ENCODE measurements at regions not wholly inside any gene's neighbourhood (a gene's known extent, or its start where the extent isn't known, plus 50 kb on each side); places are given as distances from the start of the nearest gene placed in this dataset.

- no peak for TF ChIP-seq CTCF (IDR thresholded peaks at IDR 0.05; ENCODE audit: poor library complexity, severe bottlenecking)
- no peak for TF ChIP-seq RAD21 (conservative IDR thresholded peaks at IDR 0.05)
- TF ChIP-seq EP300 (conservative IDR thresholded peaks at IDR 0.05; ENCODE audit: poor library complexity, severe bottlenecking): no peak
- no peak overlapping the region for H3K9ac ChIP-seq (ENCODE audit: low read length)
- H3K9me3 ChIP-seq (ENCODE audit: low read length): no peaks in the 10 kb centered on the region
- no peaks in the 10 kb centered on the region for H3K27me3 ChIP-seq (ENCODE audit: insufficient read depth, low read depth, low read length)
- no peaks in the 10 kb centered on the region for H3K36me3 ChIP-seq (ENCODE audit: insufficient read depth, low read length)
- H2AFZ ChIP-seq (ENCODE audit: low read depth, low read length): no peak overlapping the region
- H3K79me2 ChIP-seq (replicated peaks; ENCODE audit: insufficient read depth, low read length): no peaks in the 10 kb centered on the region
- no peak overlapping the region for H3K27ac ChIP-seq (ENCODE audit: low read length)
- no peaks in the 10 kb centered on the region for H3K9me2 ChIP-seq (ENCODE audit: insufficient read depth, low read length)
- no peaks in the 10 kb centered on the region for H4K20me1 ChIP-seq (ENCODE audit: insufficient read depth)
- no peak overlapping the region for H3K4me3 ChIP-seq (ENCODE audit: low read length)
- no peak overlapping the region for H3K4me2 ChIP-seq (ENCODE audit: low read length)
- no peaks in the 10 kb centered on the region for H3F3A ChIP-seq (ENCODE audit: insufficient read depth, low read length, poor library complexity, severe bottlenecking)
These were observed 77.3 kb upstream of the MYCN start for GRCh38 chr2:15863089-15863488.

GRCh38 chr2:15863494-15864175 lies 76.7 kb upstream of the MYCN start:
- H3K27ac ChIP-seq (ENCODE audit: low read length): no peak overlapping the region
- H2AFZ ChIP-seq (ENCODE audit: low read depth, low read length): no peak overlapping the region
- H3K27me3 ChIP-seq (ENCODE audit: insufficient read depth, low read depth, low read length): no peaks in the 10 kb centered on the region
- H3K9ac ChIP-seq (ENCODE audit: low read length): no peak overlapping the region
- H4K20me1 ChIP-seq (ENCODE audit: insufficient read depth): no peaks in the 10 kb centered on the region
- TF ChIP-seq, protein P1, sequence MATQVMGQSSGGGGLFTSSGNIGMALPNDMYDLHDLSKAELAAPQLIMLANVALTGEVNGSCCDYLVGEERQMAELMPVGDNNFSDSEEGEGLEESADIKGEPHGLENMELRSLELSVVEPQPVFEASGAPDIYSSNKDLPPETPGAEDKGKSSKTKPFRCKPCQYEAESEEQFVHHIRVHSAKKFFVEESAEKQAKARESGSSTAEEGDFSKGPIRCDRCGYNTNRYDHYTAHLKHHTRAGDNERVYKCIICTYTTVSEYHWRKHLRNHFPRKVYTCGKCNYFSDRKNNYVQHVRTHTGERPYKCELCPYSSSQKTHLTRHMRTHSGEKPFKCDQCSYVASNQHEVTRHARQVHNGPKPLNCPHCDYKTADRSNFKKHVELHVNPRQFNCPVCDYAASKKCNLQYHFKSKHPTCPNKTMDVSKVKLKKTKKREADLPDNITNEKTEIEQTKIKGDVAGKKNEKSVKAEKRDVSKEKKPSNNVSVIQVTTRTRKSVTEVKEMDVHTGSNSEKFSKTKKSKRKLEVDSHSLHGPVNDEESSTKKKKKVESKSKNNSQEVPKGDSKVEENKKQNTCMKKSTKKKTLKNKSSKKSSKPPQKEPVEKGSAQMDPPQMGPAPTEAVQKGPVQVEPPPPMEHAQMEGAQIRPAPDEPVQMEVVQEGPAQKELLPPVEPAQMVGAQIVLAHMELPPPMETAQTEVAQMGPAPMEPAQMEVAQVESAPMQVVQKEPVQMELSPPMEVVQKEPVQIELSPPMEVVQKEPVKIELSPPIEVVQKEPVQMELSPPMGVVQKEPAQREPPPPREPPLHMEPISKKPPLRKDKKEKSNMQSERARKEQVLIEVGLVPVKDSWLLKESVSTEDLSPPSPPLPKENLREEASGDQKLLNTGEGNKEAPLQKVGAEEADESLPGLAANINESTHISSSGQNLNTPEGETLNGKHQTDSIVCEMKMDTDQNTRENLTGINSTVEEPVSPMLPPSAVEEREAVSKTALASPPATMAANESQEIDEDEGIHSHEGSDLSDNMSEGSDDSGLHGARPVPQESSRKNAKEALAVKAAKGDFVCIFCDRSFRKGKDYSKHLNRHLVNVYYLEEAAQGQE (IDR thresholded peaks at IDR 0.05; ENCODE audit: borderline replicate concordance): no peak
- TF ChIP-seq EZH2 (IDR thresholded peaks at IDR 0.05; ENCODE audit: borderline replicate concordance, insufficient read depth, low read length, poor library complexity, severe bottlenecking) (no peak), EP300 (conservative IDR thresholded peaks at IDR 0.05; ENCODE audit: poor library complexity, severe bottlenecking) (no peak), POLR2AphosphoS5 (IDR thresholded peaks at IDR 0.05) (no peak), CTCF (IDR thresholded peaks at IDR 0.05; ENCODE audit: poor library complexity, severe bottlenecking) (no peak), RAD21 (conservative IDR thresholded peaks at IDR 0.05) (no peak), MXI1 (conservative IDR thresholded peaks at IDR 0.05; ENCODE audit: poor library complexity, severe bottlenecking) (no peak), TAF1 (IDR thresholded peaks at IDR 0.05; ENCODE audit: low read depth) (no peak)
- no peaks in the 10 kb centered on the region for H3F3A ChIP-seq (ENCODE audit: insufficient read depth, low read length, poor library complexity, severe bottlenecking)
- no peaks in the 10 kb centered on the region for H3K9me3 ChIP-seq (ENCODE audit: low read length)
- no peak overlapping the region for H3K4me3 ChIP-seq (ENCODE audit: low read length)
- no peaks in the 10 kb centered on the region for H3K36me3 ChIP-seq (ENCODE audit: insufficient read depth, low read length)
- no peaks in the 10 kb centered on the region for H3K79me2 ChIP-seq (replicated peaks; ENCODE audit: insufficient read depth, low read length)
- H3K9me2 ChIP-seq (ENCODE audit: insufficient read depth, low read length): no peaks in the 10 kb centered on the region
- H3K4me2 ChIP-seq (ENCODE audit: low read length): no peak overlapping the region
